HepG2 (cell line): ENCODE measurements at regions not wholly inside any gene's neighbourhood (a gene's known extent, or its start where the extent isn't known, plus 50 kb on each side); places are given as distances from the start of the nearest gene placed in this dataset.

Source experiments
- ATAC-seq: fragments of 200-7000 bp; cut with Tn5 transposase; 3 replicates; pipeline ENCODE4 v1.9.1; 2020; ENCODE audit warnings: mild to moderate bottlenecking, moderate library complexity
- BruUV-seq: library from RNA; stranded (reverse); fragments of 400-500 nt; replicated peaks from 2 replicates; lab custom pipeline; 2021; lab: Mats Ljungman, UMichigan
- CTCF ChIA-PET: fragments of 300-600 bp; formaldehyde crosslinking; extraction: SDS; loops from one replicate; lab custom pipeline; 2021; ENCODE audit warnings: low total read pairs, inconsistent platforms, low intra/inter-chr PET ratio; lab: Yijun Ruan, JAX
- POLR2A ChIA-PET: fragments of 350-600 bp; sonication (Branson Sonifier 250); formaldehyde crosslinking; loops from one replicate; lab custom pipeline; 2020; ENCODE audit warnings: antibody characterized with exemption, inconsistent platforms; lab: Yijun Ruan, JAX
- DNase-seq: peaks from one replicate; pipeline ENCODE4 v3.0.0-alpha.2; 2015; ENCODE audit warnings: low spot score
- FAIRE-seq: peaks from 3 replicates; lab custom pipeline; 2011; peaks lifted over from hg19 to GRCh38; lab: Jason Lieb, UNC
- H2AFZ ChIP-seq: one replicate; pipeline ENCODE4 v1.6.1; 2011; ENCODE audit warnings: low read length, inconsistent platforms
- H3K27ac ChIP-seq: fragments of 300-600 bp; 3 replicates; pipeline ENCODE4 v1.8.0; 2011; ENCODE audit warnings: mixed run types, mild to moderate bottlenecking, mixed read lengths, low read length, inconsistent platforms; ENCODE audit not compliant: insufficient read depth; ENCODE audit errors: extremely low read length
- H3K27me3 ChIP-seq, 2 experiments: fragments of 200-600 bp in 1 of 2; 2 replicates in 1 of 2; 3 replicates in 1 of 2; pipeline versions ENCODE4 v1.6.0 to v1.8.0; 2011; ENCODE audit warnings: low read length in 2 of 2, mild to moderate bottlenecking in 2 of 2, moderate library complexity in 2 of 2, inconsistent platforms in 1 of 2; ENCODE audit not compliant: insufficient read depth in 2 of 2, control insufficient read depth in 1 of 2
- H3K36me3 ChIP-seq, 2 experiments: fragments of 200-600 bp in 1 of 2; replicated peaks in 1 of 2; 2 replicates in 1 of 2; 3 replicates in 1 of 2; pipeline versions ENCODE4 v1.5.1 to v1.8.0; 2011; ENCODE audit warnings: low read length in 2 of 2, inconsistent platforms in 1 of 2; ENCODE audit not compliant: insufficient read depth in 2 of 2, control insufficient read depth in 1 of 2
- H3K4me1 ChIP-seq: 2 replicates; pipeline ENCODE4 v1.5.1; 2012; ENCODE audit warnings: low read length, inconsistent platforms; ENCODE audit not compliant: insufficient read depth
- H3K4me2 ChIP-seq: 2 replicates; pipeline ENCODE4 v1.6.0; 2011; ENCODE audit warnings: low read depth, low read length, inconsistent platforms
- H3K4me3 ChIP-seq, 3 experiments: fragments of 200-600 bp in 1 of 3; sonication (generic), shearing (Covaris generic) in 1 of 3; replicated peaks in 1 of 3; 2 replicates each; pipeline ENCODE4 v1.5.1; 2011 to 2016; ENCODE audit warnings: low read length in 3 of 3, inconsistent platforms in 2 of 3, low read depth in 2 of 3, mild to moderate bottlenecking in 2 of 3, control low read depth in 1 of 3, mixed read lengths in 1 of 3; ENCODE audit not compliant: insufficient read depth in 1 of 3
- H3K79me2 ChIP-seq: one replicate; pipeline ENCODE4 v1.6.1; 2011; ENCODE audit warnings: low read length, inconsistent platforms; ENCODE audit not compliant: insufficient read depth
- H3K9ac ChIP-seq: 2 replicates; pipeline ENCODE4 v1.6.0; 2011; ENCODE audit warnings: mild to moderate bottlenecking, low read depth, low read length, inconsistent platforms; ENCODE audit not compliant: insufficient read depth
- H3K9me3 ChIP-seq: 2 replicates; pipeline ENCODE4 v1.5.1; 2012; ENCODE audit warnings: mild to moderate bottlenecking, low read length
- H4K20me1 ChIP-seq: 2 replicates; pipeline ENCODE4 v1.6.0; 2011; ENCODE audit warnings: inconsistent platforms, mild to moderate bottlenecking, low read length, moderate library complexity; ENCODE audit not compliant: insufficient read depth
- ATF7 ChIP-seq, 2 experiments: fragments of 450-650 bp in 1 of 2; sonication (generic) in 1 of 2; formaldehyde crosslinking in 1 of 2; IDR thresholded peaks; 2 replicates each; pipeline versions ENCODE4 v1.4.0 to v1.6.1; 2016 to 2020; ENCODE audit warnings: antibody characterized with exemption in 1 of 2, mild to moderate bottlenecking in 1 of 2, missing genetic modification reagents in 1 of 2
- DMAP1 ChIP-seq: IDR thresholded peaks from 2 replicates; pipeline ENCODE4 v1.6.1; 2016
- ELF4 ChIP-seq: sonication (generic); formaldehyde crosslinking; IDR thresholded peaks from 2 replicates; pipeline ENCODE4 v1.5.0; 2020; ENCODE audit warnings: missing genetic modification reagents, mild to moderate bottlenecking, moderate library complexity, borderline replicate concordance
- ELK4 ChIP-seq: sonication (generic); formaldehyde crosslinking; IDR thresholded peaks from 2 replicates; pipeline ENCODE4 v1.9.0; 2021; ENCODE audit warnings: missing genetic modification reagents, borderline replicate concordance
- GABPB1 ChIP-seq: IDR thresholded peaks from 2 replicates; pipeline ENCODE4 v1.6.1; 2016; ENCODE audit warnings: mild to moderate bottlenecking, missing genetic modification reagents, moderate library complexity, missing compliant biosample characterization
- ISX ChIP-seq: sonication (generic); formaldehyde crosslinking; conservative IDR thresholded peaks from 2 replicates; pipeline ENCODE4 v1.5.0; 2020; ENCODE audit warnings: missing genetic modification reagents
- KDM6A ChIP-seq: IDR thresholded peaks from 2 replicates; pipeline ENCODE4 v1.6.1; 2016; ENCODE audit warnings: low read depth
- MAX ChIP-seq: IDR thresholded peaks from 2 replicates; pipeline ENCODE4 v1.6.1; 2012; ENCODE audit warnings: inconsistent platforms
- MBD4 ChIP-seq: IDR thresholded peaks from 2 replicates; pipeline ENCODE4 v1.6.1; 2012; ENCODE audit warnings: low read length, inconsistent platforms, borderline replicate concordance
- NFIB ChIP-seq: sonication (generic); formaldehyde crosslinking; IDR thresholded peaks from 2 replicates; pipeline ENCODE4 v1.9.0; 2021; ENCODE audit warnings: missing genetic modification reagents, mild to moderate bottlenecking, borderline replicate concordance
- PRPF4 ChIP-seq: fragments of 200-400 bp; formaldehyde crosslinking; IDR thresholded peaks from 2 replicates; pipeline ENCODE4 v1.6.1; 2016; ENCODE audit warnings: low read length, low read depth; ENCODE audit not compliant: poor library complexity, severe bottlenecking
- RARG ChIP-seq: sonication (generic); formaldehyde crosslinking; IDR thresholded peaks from 2 replicates; pipeline ENCODE4 v1.4.0; 2020; ENCODE audit warnings: low read depth, mild to moderate bottlenecking, missing genetic modification reagents
- STAT5B ChIP-seq: sonication (generic); formaldehyde crosslinking; IDR thresholded peaks from 2 replicates; pipeline ENCODE4 v1.4.0; 2020; ENCODE audit warnings: missing genetic modification reagents
- ZBTB38 ChIP-seq: sonication (generic); formaldehyde crosslinking; IDR thresholded peaks from 2 replicates; pipeline ENCODE4 v1.5.1; 2020; ENCODE audit warnings: mild to moderate bottlenecking, missing genetic modification reagents
- ZIK1 ChIP-seq: sonication (generic); formaldehyde crosslinking; IDR thresholded peaks from 2 replicates; pipeline ENCODE4 v1.5.0; 2020; ENCODE audit warnings: mild to moderate bottlenecking, low read depth, missing genetic modification reagents, borderline replicate concordance
- ZNF280D ChIP-seq: sonication (generic); formaldehyde crosslinking; IDR thresholded peaks from 2 replicates; pipeline ENCODE4 v1.5.1; 2020; ENCODE audit warnings: mild to moderate bottlenecking, missing genetic modification reagents
- ZNF367 ChIP-seq: sonication (generic); formaldehyde crosslinking; IDR thresholded peaks from 2 replicates; pipeline ENCODE4 v1.4.0; 2020; ENCODE audit warnings: missing genetic modification reagents, borderline replicate concordance
- ZNF773 ChIP-seq: sonication (generic); formaldehyde crosslinking; IDR thresholded peaks from 2 replicates; pipeline ENCODE4 v1.4.0; 2020; ENCODE audit warnings: missing genetic modification reagents, borderline replicate concordance
- WGBS: methylation state at CpG from one replicate; pipeline ENCODE4 v1.1.6; 2017; ENCODE audit warnings: low lambda C conversion rate; 5-methylcytosine and 5-hydroxymethylcytosine counted together
- in situ Hi-C: cut with HindIII; loops from 2 replicates; pipeline ENCODE4 v1.10.0; 2017; ENCODE audit warnings: low pct_unique_long_range_greater_than_20kb; ENCODE audit not compliant: extremely low pct_ligation_motif_present
- intact Hi-C: fragments of 100-400 bp; cut with micrococcal nuclease; formaldehyde crosslinking; loops from one replicate; pipeline ENCODE4 v1.10.0; 2022; ENCODE audit not compliant: unreplicated experiment

- no peak for FAIRE-seq
These were observed 435.7 kb downstream of the ZEB2 start for GRCh38 chr2:144084114-144084661.

More at GRCh38 chr2:144084114-144084661, 435.7 kb downstream of the ZEB2 start:
- no peak overlapping the region for H3K4me3 ChIP-seq
- DNase-seq (no peak), ATAC-seq (no peak)
- H3K79me2 ChIP-seq, result no peaks in the 10 kb centered on the region
- H3K36me3 ChIP-seq, result no peaks in the 10 kb centered on the region
- no peak for TF ChIP-seq MBD4
- no peak for TF ChIP-seq ZNF773 (CRISPR knock-in tag)
- no peak for TF ChIP-seq MAX
- no peak for TF ChIP-seq ZNF280D (CRISPR knock-in tag)
- no peak for TF ChIP-seq ELK4 (CRISPR knock-in tag)
- TF ChIP-seq NFIB, result no peak
- TF ChIP-seq ZNF367 (CRISPR knock-in tag), result no peak
- no peak for TF ChIP-seq ATF7 (IDR thresholded peaks at IDR 0.05)
- TF ChIP-seq ATF7 (CRISPR knock-in tag; IDR thresholded peaks at IDR 0.05), result no peak
- no peak for TF ChIP-seq DMAP1 (CRISPR knock-in tag)
- no peak for TF ChIP-seq PRPF4
- TF ChIP-seq ISX (CRISPR knock-in tag), result no peak
- TF ChIP-seq KDM6A (CRISPR knock-in tag), result no peak
- no peak for TF ChIP-seq ZBTB38 (CRISPR knock-in tag)
- no peak for TF ChIP-seq ELF4 (CRISPR knock-in tag)
- TF ChIP-seq RARG (CRISPR knock-in tag), result no peak
- no peak for TF ChIP-seq GABPB1
- no peak for TF ChIP-seq ZIK1 (CRISPR knock-in tag)
- no peak for TF ChIP-seq STAT5B (CRISPR knock-in tag)
- no peaks in the 10 kb centered on the region for H4K20me1 ChIP-seq
- no peaks in the 10 kb centered on the region for H3K9me3 ChIP-seq
- H3K27me3 ChIP-seq, result no peaks in the 10 kb centered on the region
- no peaks in the 10 kb centered on the region for H3K4me1 ChIP-seq
- 36% methylated on average over 2 of the region's 2 CpGs for WGBS
- ChIA-PET POLR2A (no interaction called here), CTCF (no interaction called here)
- in situ Hi-C loops, result no loop called here
- H2AFZ ChIP-seq, result no peak overlapping the region
- H3K9ac ChIP-seq, result no peak overlapping the region
- H3K4me2 ChIP-seq, result no peak overlapping the region
- BruUV-seq, result no TSS peak
- H3K27ac ChIP-seq, result no peak overlapping the region
- intact Hi-C loops, result no loop called here
